Peyer's patch (tissue), 4 donors: ENCODE measurements at regions not wholly inside any gene's neighbourhood (a gene's known extent, or its start where the extent isn't known, plus 50 kb on each side); places are given as distances from the start of the nearest gene placed in this dataset.

Source experiments
- DNase-seq, 3 donors: peaks; one replicate each; pipeline ENCODE4 v3.0.0-alpha.2; 2017 to 2019
- H3K27ac ChIP-seq, 4 donors: fragments of 200-600 bp; sonication (generic); one replicate each; pipeline ENCODE4 v1.5.1; 2016 to 2019
- H3K27me3 ChIP-seq, 2 donors: fragments of 200-600 bp; sonication (generic); one replicate each; pipeline ENCODE4 v1.5.1; 2019
- H3K36me3 ChIP-seq, 3 donors: fragments of 200-600 bp; sonication (generic); one replicate each; pipeline ENCODE4 v1.5.1; 2016 to 2019
- H3K4me1 ChIP-seq, 4 donors: fragments of 200-600 bp; sonication (generic); one replicate each; pipeline ENCODE4 v1.5.1; 2016 to 2019
- H3K4me3 ChIP-seq, 4 donors: fragments of 200-600 bp; sonication (generic); 1 replicate in 3 of 4; 2 replicates in 1 of 4; pipeline ENCODE4 v1.5.1; 2016 to 2019; ENCODE audit warnings: mild to moderate bottlenecking in 1 of 4
- H3K9me3 ChIP-seq, 4 donors: fragments of 200-600 bp; sonication (generic); one replicate each; pipeline ENCODE4 v1.5.1; 2016 to 2019; ENCODE audit warnings: mild to moderate bottlenecking in 1 of 4
- CTCF ChIP-seq, 6 experiments: fragments of 450-650 bp in 4 of 6; fragments of 200-600 bp in 2 of 6; sonication (generic) in 1 of 6; IDR thresholded peaks; one replicate each; pipeline ENCODE4 v1.5.1; 2017 to 2019; ENCODE audit warnings: antibody characterized with exemption in 6 of 6, mild to moderate bottlenecking in 3 of 6, moderate library complexity in 1 of 6
- POLR2A ChIP-seq, 2 donors: fragments of 450-650 bp; IDR thresholded peaks; one replicate each; pipeline ENCODE4 v1.5.1; 2017; ENCODE audit warnings: antibody characterized with exemption in 2 of 2, mild to moderate bottlenecking in 2 of 2, moderate library complexity in 2 of 2

- H3K9me3 ChIP-seq = no peaks in the 10 kb centered on the region
- H3K4me3 ChIP-seq = no peak overlapping the region
- no peak for TF ChIP-seq POLR2A (IDR thresholded peaks at IDR 0.05)
- no peak for TF ChIP-seq CTCF (IDR thresholded peaks at IDR 0.05)
- DNase-seq = no peak
- no peaks in the 10 kb centered on the region for H3K27me3 ChIP-seq
- no peaks in the 10 kb centered on the region for H3K4me1 ChIP-seq
- no peaks in the 10 kb centered on the region for H3K36me3 ChIP-seq
- H3K27ac ChIP-seq = no peak overlapping the region
Observed at GRCh38 chr3:44060164-44060563, 181.5 kb upstream of the TOPAZ1 start.

GRCh38 chr3:44061268-44061667 lies 180.4 kb upstream of the TOPAZ1 start:
- Histone ChIP-seq H3K36me3 (no peaks in the 10 kb centered on the region), H3K4me1 (no peaks in the 10 kb centered on the region), H3K9me3 (no peaks in the 10 kb centered on the region), H3K4me3 (no peak overlapping the region), H3K27me3 (no peaks in the 10 kb centered on the region), H3K27ac (no peak overlapping the region)
- no peak for DNase-seq
- TF ChIP-seq CTCF (IDR thresholded peaks at IDR 0.05) (no peak), POLR2A (IDR thresholded peaks at IDR 0.05) (no peak)

- no peak for DNase-seq
- no peaks in the 10 kb centered on the region for H3K4me1 ChIP-seq
- no peaks in the 10 kb centered on the region for H3K36me3 ChIP-seq
- H3K27ac ChIP-seq = no peak overlapping the region
- H3K27me3 ChIP-seq = no peaks in the 10 kb centered on the region
- H3K9me3 ChIP-seq = no peaks in the 10 kb centered on the region
- no peak overlapping the region for H3K4me3 ChIP-seq
- TF ChIP-seq POLR2A (IDR thresholded peaks at IDR 0.05) = no peak
- no peak for TF ChIP-seq CTCF (IDR thresholded peaks at IDR 0.05)
Observed at GRCh38 chr3:44061961-44062360, 179.7 kb upstream of the TOPAZ1 start.

GRCh38 chr3:44065311-44066094 lies 176.2 kb upstream of the TOPAZ1 start:
- Histone ChIP-seq H3K27ac (no peak overlapping the region), H3K9me3 (no peaks in the 10 kb centered on the region), H3K4me3 (no peak overlapping the region), H3K36me3 (no peaks in the 10 kb centered on the region), H3K4me1 (no peaks in the 10 kb centered on the region), H3K27me3 (no peaks in the 10 kb centered on the region)
- TF ChIP-seq POLR2A (IDR thresholded peaks at IDR 0.05) (no peak), CTCF (IDR thresholded peaks at IDR 0.05) (no peak)
- DNase-seq = no peak

GRCh38 chr3:44066806-44067205 lies 174.9 kb upstream of the TOPAZ1 start:
- DNase-seq = no peak
- no peaks in the 10 kb centered on the region for H3K9me3 ChIP-seq
- TF ChIP-seq POLR2A (IDR thresholded peaks at IDR 0.05) (no peak), CTCF (IDR thresholded peaks at IDR 0.05) (no peak)
- no peak overlapping the region for H3K27ac ChIP-seq
- H3K27me3 ChIP-seq = no peaks in the 10 kb centered on the region
- H3K36me3 ChIP-seq = no peaks in the 10 kb centered on the region
- H3K4me3 ChIP-seq = no peak overlapping the region
- H3K4me1 ChIP-seq = no peaks in the 10 kb centered on the region
